ENCODE measurements at regions not wholly inside any gene's neighbourhood (a gene's known extent, or its start where the extent isn't known, plus 50 kb on each side); places are given as distances from the start of the nearest gene placed in this dataset.
A peak's percentile ranks its signal among the peaks of the same experiment; 100 is the strongest.

GRCh38 chr5:2658447-2658846 is 93.0 kb downstream of the IRX2 start:
- DNase-seq (ENCODE audit: low spot score), result peak; percentile 57
- no peak for FAIRE-seq

DNA sequence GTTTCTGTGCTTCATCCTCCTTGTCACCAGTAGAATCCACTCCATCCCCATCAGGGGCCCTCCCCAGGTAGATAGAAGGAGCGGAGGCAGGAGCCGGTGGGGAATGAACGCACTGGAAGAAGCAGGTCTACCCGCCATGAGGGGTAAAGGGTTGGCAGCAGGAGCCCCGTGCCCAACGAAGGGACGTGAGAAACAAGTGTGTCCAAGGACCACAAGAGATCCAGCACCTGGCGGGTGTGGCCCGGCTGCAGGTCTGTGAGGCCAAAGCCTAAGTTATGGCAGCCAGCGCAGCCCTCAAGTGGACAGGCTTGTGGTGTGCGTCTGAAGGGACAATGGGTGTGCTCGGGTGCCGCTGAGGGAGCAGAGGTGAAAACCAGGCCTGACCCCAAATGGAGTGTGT is 94.3 kb downstream of the IRX2 start:
- no peak for DNase-seq (ENCODE audit: low spot score)
- FAIRE-seq, result no peak

GRCh38 chr5:2656206-2656605 is 95.3 kb downstream of the IRX2 start:
- peak; percentile 66 for DNase-seq (ENCODE audit: low spot score)
- FAIRE-seq, result no peak

DNA sequence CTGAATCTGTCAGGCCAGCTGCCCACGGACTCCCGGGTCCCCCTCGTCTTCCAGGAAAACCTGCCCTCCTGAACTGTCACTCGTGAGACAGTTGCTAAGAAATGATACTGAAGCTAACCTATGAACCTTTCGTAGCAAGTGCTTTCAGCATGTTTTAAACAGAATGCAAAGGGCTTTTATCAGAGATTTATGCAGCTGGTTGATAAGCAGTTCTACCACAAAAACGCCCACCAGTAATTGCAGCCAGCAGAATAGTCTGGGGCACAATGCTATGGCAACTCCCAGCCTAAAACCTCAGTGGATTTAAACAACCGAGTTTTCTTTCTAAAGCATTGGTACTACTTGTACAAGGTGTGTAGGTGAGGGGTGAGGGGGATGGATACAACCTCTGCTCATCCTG is 97.5 kb downstream of the IRX2 start:
- DNase-seq (ENCODE audit: low spot score) (no peak), FAIRE-seq (peak; percentile 44)

DNA sequence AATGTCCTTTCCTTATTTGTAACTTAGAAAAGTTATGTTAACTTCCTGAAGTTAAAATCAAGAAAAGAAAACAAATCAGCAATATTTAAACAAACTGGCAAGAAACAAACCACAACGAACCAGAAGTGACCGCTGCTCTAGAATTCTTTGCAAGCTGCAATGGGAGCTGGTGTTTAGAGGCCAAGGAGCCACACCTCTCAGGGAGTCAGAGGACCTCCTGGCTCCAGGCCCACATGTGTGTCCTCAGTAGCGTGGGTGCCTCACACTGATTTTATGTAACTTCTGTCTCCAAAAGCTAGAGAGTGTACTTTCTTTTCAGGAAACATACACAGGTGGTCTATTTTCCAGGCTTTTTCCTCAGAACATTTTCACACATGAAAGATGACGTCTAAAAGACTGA is 100.4 kb downstream of the IRX2 start:
- FAIRE-seq (no peak), DNase-seq (ENCODE audit: low spot score) (no peak)

- FAIRE-seq, result no peak
- no peak for DNase-seq (ENCODE audit: low spot score)
Measured at GRCh38 chr5:2642684-2643345, 108.7 kb downstream of the IRX2 start.

DNA sequence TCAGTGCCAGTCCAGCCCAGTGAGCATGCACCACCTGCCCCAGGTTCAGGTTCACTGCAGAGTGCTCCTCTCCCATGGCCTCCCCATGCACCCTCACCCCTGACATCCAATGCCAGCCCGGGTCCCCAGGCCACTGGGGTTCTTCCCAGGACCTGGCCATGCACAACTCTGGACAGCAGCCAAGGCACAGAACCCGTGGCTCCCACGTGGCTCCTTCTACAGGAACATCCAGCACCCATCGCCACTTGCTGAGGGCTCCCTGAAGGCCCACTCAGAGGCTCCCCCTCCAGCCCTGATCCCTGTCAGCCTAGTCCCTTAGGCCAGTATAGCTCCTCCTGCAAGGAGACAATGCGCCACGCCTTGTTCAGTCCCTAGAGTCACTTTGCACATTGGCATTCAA is 110.8 kb downstream of the IRX2 start:
- FAIRE-seq, result no peak

GRCh38 chr5:2639425-2639824 is 112.1 kb downstream of the IRX2 start:
- DNase-seq (ENCODE audit: low spot score), result no peak
- FAIRE-seq, result no peak

More for the DNA sequence above, 110.8 kb downstream of the IRX2 start:
- no peak for DNase-seq (ENCODE audit: low spot score)

GRCh38 chr5:2634399-2635176 is 116.9 kb downstream of the IRX2 start:
- FAIRE-seq (no peak), DNase-seq (ENCODE audit: low spot score) (no peak)

GRCh38 chr5:2633992-2634391 is 117.5 kb downstream of the IRX2 start:
- no peak for DNase-seq (ENCODE audit: low spot score)
- FAIRE-seq, result no peak

GRCh38 chr5:2631758-2632157 is 119.7 kb downstream of the IRX2 start:
- no peak for FAIRE-seq
- DNase-seq (ENCODE audit: low spot score), result no peak

GRCh38 chr5:2629045-2629444 is 122.4 kb downstream of the IRX2 start:
- no peak for FAIRE-seq
- DNase-seq (ENCODE audit: low spot score), result no peak

DNA sequence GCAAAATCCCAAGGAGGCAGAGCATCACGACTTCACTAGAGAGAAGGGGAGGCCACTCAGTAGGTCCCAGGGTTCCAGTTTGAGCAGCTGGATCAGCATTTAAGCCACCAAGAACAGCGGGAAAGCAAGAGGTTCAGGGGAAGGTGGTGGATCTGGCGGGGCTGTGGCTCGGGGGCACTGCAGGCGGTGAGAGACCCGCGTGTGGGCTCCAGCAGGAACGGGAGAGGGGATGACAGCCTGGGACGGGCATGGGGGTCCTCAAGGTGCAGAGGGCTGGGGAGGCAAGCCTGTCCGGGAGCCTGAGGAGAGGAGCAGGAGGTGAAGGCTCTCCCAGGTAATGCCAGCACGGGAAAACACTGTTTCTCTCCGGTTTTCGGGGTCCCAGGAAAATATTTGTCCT is 123.6 kb downstream of the IRX2 start:
- FAIRE-seq (no peak), DNase-seq (ENCODE audit: low spot score) (no peak)

DNA sequence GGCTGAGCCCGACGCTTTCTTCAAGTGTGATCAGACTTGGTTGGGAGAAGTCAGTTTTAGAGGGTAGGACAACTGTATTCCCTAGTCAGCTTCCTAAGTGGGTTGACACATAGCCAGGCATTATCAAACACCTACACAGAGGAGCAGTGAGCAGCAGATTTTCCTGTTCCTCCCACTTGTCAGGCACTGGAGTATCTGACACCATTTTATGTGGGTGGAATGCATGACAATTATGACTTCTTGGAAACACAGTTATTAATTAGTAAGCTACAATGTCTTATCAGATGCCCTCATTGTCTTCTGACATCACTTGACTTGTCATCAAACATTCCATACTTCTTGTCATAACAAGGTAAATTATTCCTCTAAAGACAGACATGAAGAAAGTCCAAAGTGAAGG is 124.9 kb downstream of the IRX2 start:
- no peak for DNase-seq (ENCODE audit: low spot score)
- FAIRE-seq, result no peak

GRCh38 chr5:2622866-2623265 is 128.6 kb downstream of the IRX2 start:
- DNase-seq (ENCODE audit: low spot score) (no peak), FAIRE-seq (no peak)

GRCh38 chr5:2621631-2622030 is 129.8 kb downstream of the IRX2 start:
- FAIRE-seq, result no peak
- DNase-seq (ENCODE audit: low spot score), result no peak

- no peak for DNase-seq (ENCODE audit: low spot score)
- no peak for FAIRE-seq
Measured at GRCh38 chr5:2619216-2619615, 132.3 kb downstream of the IRX2 start.

- FAIRE-seq (no peak), DNase-seq (ENCODE audit: low spot score) (no peak)
Measured at GRCh38 chr5:2617461-2617860, 134.0 kb downstream of the IRX2 start.

- DNase-seq (ENCODE audit: low spot score), result no peak
- FAIRE-seq, result no peak
Measured at GRCh38 chr5:2615917-2616316, 135.6 kb downstream of the IRX2 start.

GRCh38 chr5:2614571-2614970 is 136.9 kb downstream of the IRX2 start:
- FAIRE-seq (no peak), DNase-seq (ENCODE audit: low spot score) (no peak)

GRCh38 chr5:2611659-2612058 is 139.8 kb downstream of the IRX2 start:
- FAIRE-seq (no peak), DNase-seq (ENCODE audit: low spot score) (no peak)

DNA sequence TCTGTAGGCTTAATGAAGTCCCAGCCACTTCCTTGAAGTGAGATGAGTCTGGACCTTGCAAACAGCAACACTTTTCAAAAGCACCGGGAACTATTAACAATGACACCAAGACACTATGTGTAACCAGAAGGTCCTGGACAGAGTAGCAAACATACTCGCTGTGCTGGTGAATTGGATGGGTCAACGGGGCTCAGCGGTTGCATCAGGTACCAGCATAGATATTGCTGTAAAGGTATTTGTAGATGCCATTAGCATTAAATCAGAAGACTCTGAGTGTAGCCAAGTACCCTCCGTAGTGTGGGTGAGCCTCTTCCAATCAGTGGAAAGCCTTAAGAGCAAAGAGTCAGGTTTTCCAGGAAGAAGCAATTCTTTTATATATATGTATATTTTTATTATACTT is 140.5 kb downstream of the IRX2 start:
- no peak for FAIRE-seq
- DNase-seq (ENCODE audit: low spot score), result no peak

DNA sequence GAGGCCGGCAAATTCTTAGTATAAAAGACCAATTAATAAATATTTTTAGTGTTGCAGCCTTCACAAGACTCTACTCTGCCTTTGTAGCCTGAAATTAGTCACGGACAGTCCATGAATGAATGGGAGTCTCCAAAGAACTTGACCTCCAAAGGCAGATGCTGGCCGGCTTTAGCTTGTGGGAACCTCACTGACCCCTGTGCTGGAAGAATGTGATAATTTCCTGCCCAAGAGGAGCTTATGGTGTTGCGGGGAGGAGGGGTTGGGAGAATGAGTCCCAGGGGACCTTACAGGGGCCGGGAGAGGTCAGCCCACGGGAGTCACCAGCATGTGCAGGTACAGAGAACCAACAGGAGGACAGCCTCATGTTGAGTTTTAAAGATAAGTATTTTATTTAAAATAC is 143.1 kb downstream of the IRX2 start:
- FAIRE-seq, result no peak
- no peak for DNase-seq (ENCODE audit: low spot score)
